ENCODE measurements at regions not wholly inside any gene's neighbourhood (a gene's known extent, or its start where the extent isn't known, plus 50 kb on each side); places are given as distances from the start of the nearest gene placed in this dataset.

DNA sequence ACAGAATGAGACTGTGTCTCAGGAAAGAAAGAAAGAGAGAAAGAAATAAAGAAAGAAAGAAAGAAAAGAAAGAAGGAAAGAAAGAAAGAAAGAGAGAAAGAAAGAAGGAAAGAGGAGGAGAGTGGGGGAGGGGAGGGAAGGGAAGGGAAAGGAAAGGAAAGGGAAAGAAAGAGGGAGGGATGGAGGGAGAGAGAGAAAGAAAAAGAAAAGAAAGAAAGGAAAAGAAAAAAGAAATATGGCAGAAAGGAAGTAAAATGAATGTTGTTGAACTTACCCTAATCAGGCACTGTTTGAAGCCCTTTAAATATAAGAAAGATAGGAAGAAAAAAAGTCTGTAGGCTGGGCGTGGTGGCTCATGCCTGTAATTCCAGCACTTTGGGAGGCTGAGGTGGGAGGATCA is 276.1 kb downstream of the INSC start:
- ATAC-seq (ENCODE audit: insufficient number of reproducible peaks, low FRiP score, low read depth) (no peak), DNase-seq (ENCODE audit: low spot score) (no peak)
- H3K27ac ChIP-seq = no peak overlapping the region

DNA sequence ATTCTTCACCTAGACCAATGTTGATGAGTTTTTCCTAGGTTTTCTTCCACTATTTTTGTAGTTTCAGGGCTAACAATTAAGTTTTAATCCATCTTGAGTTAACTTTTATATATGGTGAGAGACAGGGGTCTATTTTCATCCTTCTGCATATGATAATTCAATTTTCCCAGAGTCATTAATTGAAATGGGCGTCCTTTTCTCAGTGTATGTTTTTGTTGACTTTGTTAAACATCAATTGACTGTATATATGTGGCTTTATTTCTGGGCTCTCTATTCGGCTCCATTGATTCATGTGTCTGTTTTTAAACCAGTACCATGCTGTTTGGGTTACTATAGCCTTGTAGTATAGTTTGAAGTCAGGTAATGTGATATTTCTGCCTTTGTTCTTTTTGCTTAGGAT is 282.1 kb downstream of the INSC start:
- ATAC-seq (ENCODE audit: insufficient number of reproducible peaks, low FRiP score, low read depth) = no peak
- Histone ChIP-seq H3K4me1 (ENCODE audit: control insufficient read depth in 1 of 2, low read depth in 2 of 2) (no peaks in the 10 kb centered on the region), H3K36me3 (no peaks in the 10 kb centered on the region), H3K27me3 (replicated peaks; ENCODE audit: insufficient read depth) (no peaks in the 10 kb centered on the region), H3K27ac (no peak overlapping the region), H3K4me3 (no peak overlapping the region), H3K9me3 (no peaks in the 10 kb centered on the region)
- DNase-seq (ENCODE audit: low spot score) = no peak
- no peak for TF ChIP-seq CTCF (IDR thresholded peaks at IDR 0.05)

More for the DNA sequence above, 276.1 kb downstream of the INSC start:
- H3K4me3 ChIP-seq = no peak overlapping the region
- TF ChIP-seq CTCF (IDR thresholded peaks at IDR 0.05) = no peak
- no peaks in the 10 kb centered on the region for H3K36me3 ChIP-seq
- H3K4me1 ChIP-seq (ENCODE audit: control insufficient read depth in 1 of 2, low read depth in 2 of 2) = no peaks in the 10 kb centered on the region
- H3K9me3 ChIP-seq = no peaks in the 10 kb centered on the region
- no peaks in the 10 kb centered on the region for H3K27me3 ChIP-seq (replicated peaks; ENCODE audit: insufficient read depth)

DNA sequence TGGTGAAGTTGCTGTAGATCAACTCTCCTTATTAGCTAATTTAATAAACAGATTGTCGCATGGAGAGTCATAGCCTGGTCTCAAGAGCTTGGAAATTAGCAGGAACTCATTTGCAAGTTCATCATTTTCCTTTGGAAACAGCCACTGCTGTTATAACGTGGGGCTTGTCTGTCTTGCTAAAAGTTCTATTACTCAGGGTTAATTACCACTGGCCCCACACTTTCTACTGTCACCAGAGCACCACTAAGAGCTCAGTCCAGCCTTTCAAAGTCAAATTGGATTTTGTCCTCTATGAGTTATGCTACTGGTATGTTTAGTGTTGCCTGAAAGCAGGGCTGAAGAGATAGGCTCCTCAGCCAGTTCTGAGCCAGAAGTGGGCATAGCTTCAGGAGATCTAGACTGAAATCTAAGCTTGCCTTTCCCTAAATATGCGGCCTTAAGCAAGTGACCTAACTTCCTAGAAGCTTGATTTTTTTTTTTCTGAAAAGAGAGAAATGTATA is 292.2 kb downstream of the INSC start:
- Histone ChIP-seq H3K27ac (no peak overlapping the region), H3K27me3 (replicated peaks; ENCODE audit: insufficient read depth) (no peaks in the 10 kb centered on the region), H3K4me3 (no peak overlapping the region), H3K9me3 (no peaks in the 10 kb centered on the region), H3K36me3 (no peaks in the 10 kb centered on the region), H3K4me1 (ENCODE audit: control insufficient read depth in 1 of 2, low read depth in 2 of 2) (no peaks in the 10 kb centered on the region)
- DNase-seq (ENCODE audit: low spot score) (no peak), ATAC-seq (ENCODE audit: insufficient number of reproducible peaks, low FRiP score, low read depth) (no peak)
- TF ChIP-seq CTCF (IDR thresholded peaks at IDR 0.05) = no peak

DNA sequence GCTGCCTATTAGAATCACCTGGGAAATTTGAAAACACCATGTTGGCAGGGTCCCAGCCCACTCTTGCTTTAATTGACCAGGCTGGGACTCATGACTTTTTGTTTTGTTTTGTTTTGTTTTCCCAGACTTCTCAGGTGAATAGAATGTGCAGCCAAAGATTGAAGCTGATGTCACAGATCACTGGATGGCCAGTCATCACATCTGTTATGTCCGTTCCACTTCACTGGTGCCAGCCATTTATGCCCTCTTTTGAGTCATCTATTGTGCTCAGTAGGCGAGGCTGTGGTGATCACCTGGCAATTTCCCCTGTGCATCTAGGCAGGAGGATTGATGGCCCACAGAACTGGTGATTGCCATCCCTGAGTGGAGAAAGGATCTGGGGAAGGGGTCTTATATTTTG is 297.3 kb downstream of the INSC start:
- H3K27ac ChIP-seq = no peak overlapping the region
- ATAC-seq (ENCODE audit: insufficient number of reproducible peaks, low FRiP score, low read depth) (no peak), DNase-seq (ENCODE audit: low spot score) (no peak)
- H3K36me3 ChIP-seq = no peaks in the 10 kb centered on the region
- no peaks in the 10 kb centered on the region for H3K27me3 ChIP-seq (replicated peaks; ENCODE audit: insufficient read depth)
- H3K4me3 ChIP-seq = no peak overlapping the region
- H3K4me1 ChIP-seq (ENCODE audit: control insufficient read depth in 1 of 2, low read depth in 2 of 2) = no peaks in the 10 kb centered on the region
- no peaks in the 10 kb centered on the region for H3K9me3 ChIP-seq
- TF ChIP-seq CTCF (IDR thresholded peaks at IDR 0.05) = no peak

GRCh38 chr11:15418921-15419320 is 304.2 kb downstream of the INSC start:
- Histone ChIP-seq H3K27ac (no peak overlapping the region), H3K9me3 (no peaks in the 10 kb centered on the region), H3K27me3 (replicated peaks; ENCODE audit: insufficient read depth) (no peaks in the 10 kb centered on the region), H3K4me1 (ENCODE audit: control insufficient read depth in 1 of 2, low read depth in 2 of 2) (no peaks in the 10 kb centered on the region), H3K36me3 (no peaks in the 10 kb centered on the region), H3K4me3 (no peak overlapping the region)
- TF ChIP-seq CTCF (IDR thresholded peaks at IDR 0.05) = no peak
- DNase-seq (ENCODE audit: low spot score) (no peak), ATAC-seq (ENCODE audit: insufficient number of reproducible peaks, low FRiP score, low read depth) (no peak)

All from thoracic aorta (tissue), 2 donors.